Gastroesophageal sphincter (tissue), 3 donors: ENCODE measurements at regions not wholly inside any gene's neighbourhood (a gene's known extent, or its start where the extent isn't known, plus 50 kb on each side); places are given as distances from the start of the nearest gene placed in this dataset.

ENCODE experiments used
- POLR2A ChIP-seq, 2 donors: fragments of 450-650 bp; IDR thresholded peaks; one replicate each; pipeline ENCODE4 v1.6.1; 2017; ENCODE audit warnings: antibody characterized with exemption in 2 of 2, mild to moderate bottlenecking in 2 of 2, moderate library complexity in 1 of 2
- POLR2AphosphoS5 ChIP-seq: sonication (generic); formaldehyde crosslinking; IDR thresholded peaks from one replicate; pipeline ENCODE4 v1.6.1; 2017; ENCODE audit warnings: antibody characterized with exemption
- TF ChIP-seq, protein P1 (sequence below), 4 experiments: fragments of 200-600 bp in 2 of 4; fragments of 450-650 bp in 2 of 4; sonication (generic) in 1 of 4; IDR thresholded peaks; one replicate each; pipeline ENCODE4 v1.5.1; 2017 to 2019; ENCODE audit warnings: antibody characterized with exemption in 4 of 4, mild to moderate bottlenecking in 2 of 4, moderate library complexity in 2 of 4

DNA sequence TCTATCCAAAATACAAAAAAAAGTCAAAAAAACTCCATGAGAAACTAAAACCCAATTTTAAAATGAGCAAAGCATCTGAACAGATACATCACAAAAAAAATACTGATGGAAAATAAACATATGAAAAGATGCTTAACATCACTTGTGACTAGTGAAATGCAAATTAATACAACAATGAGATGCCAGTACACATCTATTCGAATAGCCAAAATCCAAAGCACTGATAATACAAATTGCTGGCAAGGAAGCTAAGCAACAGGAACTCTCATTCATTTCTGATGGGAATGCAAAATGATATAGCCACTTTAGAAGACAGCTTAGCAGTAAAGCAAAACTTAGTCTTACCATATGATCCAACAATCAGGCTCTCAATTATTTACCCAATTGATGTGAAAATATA is 190.2 kb upstream of the FN1 start:
- TF ChIP-seq, protein P1, sequence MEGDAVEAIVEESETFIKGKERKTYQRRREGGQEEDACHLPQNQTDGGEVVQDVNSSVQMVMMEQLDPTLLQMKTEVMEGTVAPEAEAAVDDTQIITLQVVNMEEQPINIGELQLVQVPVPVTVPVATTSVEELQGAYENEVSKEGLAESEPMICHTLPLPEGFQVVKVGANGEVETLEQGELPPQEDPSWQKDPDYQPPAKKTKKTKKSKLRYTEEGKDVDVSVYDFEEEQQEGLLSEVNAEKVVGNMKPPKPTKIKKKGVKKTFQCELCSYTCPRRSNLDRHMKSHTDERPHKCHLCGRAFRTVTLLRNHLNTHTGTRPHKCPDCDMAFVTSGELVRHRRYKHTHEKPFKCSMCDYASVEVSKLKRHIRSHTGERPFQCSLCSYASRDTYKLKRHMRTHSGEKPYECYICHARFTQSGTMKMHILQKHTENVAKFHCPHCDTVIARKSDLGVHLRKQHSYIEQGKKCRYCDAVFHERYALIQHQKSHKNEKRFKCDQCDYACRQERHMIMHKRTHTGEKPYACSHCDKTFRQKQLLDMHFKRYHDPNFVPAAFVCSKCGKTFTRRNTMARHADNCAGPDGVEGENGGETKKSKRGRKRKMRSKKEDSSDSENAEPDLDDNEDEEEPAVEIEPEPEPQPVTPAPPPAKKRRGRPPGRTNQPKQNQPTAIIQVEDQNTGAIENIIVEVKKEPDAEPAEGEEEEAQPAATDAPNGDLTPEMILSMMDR (IDR thresholded peaks at IDR 0.05): no peak
- TF ChIP-seq POLR2A (IDR thresholded peaks at IDR 0.05) (no peak), POLR2AphosphoS5 (no peak)
